Epithelial cell of esophagus (primary cell): ENCODE measurements at regions not wholly inside any gene's neighbourhood (a gene's known extent, or its start where the extent isn't known, plus 50 kb on each side); places are given as distances from the start of the nearest gene placed in this dataset.
A peak's percentile ranks its signal among the peaks of the same experiment; 100 is the strongest.

Experiments used
- DNase-seq: peaks from one replicate; pipeline ENCODE4 v3.0.0; 2010; ENCODE audit warnings: low read depth
- H3K4me3 ChIP-seq: 2 replicates; pipeline ENCODE4 v1.5.1; 2011; ENCODE audit warnings: mild to moderate bottlenecking, low read length, control low read depth
- CTCF ChIP-seq: IDR thresholded peaks from 2 replicates; pipeline ENCODE4 v1.5.1; 2011; ENCODE audit warnings: low read depth, mild to moderate bottlenecking, low read length, control low read depth, inconsistent platforms; ENCODE audit not compliant: insufficient read depth; ENCODE audit errors: missing control alignments

- TF ChIP-seq CTCF: no peak
- no peak overlapping the region for H3K4me3 ChIP-seq
- DNase-seq: peak; percentile 27
Observed at GRCh38 chr1:181263444-181263843, 174.9 kb downstream of the IER5 start.

- H3K4me3 ChIP-seq: no peak overlapping the region
- TF ChIP-seq CTCF: no peak
- no peak for DNase-seq
Observed at GRCh38 chr1:181264821-181265220, 176.3 kb downstream of the IER5 start.

- DNase-seq: no peak
- no peak for TF ChIP-seq CTCF
- no peak overlapping the region for H3K4me3 ChIP-seq
Observed at GRCh38 chr1:181284978-181285377, 196.5 kb downstream of the IER5 start.

- no peak overlapping the region for H3K4me3 ChIP-seq
- TF ChIP-seq CTCF: no peak
Observed at GRCh38 chr1:181295217-181295616, 188.1 kb upstream of the CACNA1E start.

GRCh38 chr1:181296180-181296579, 187.1 kb upstream of the CACNA1E start:
- no peak for TF ChIP-seq CTCF
- no peak for DNase-seq
- H3K4me3 ChIP-seq: no peak overlapping the region

More at GRCh38 chr1:181295217-181295616, 188.1 kb upstream of the CACNA1E start:
- no peak for DNase-seq

GRCh38 chr1:181308098-181308497, 175.2 kb upstream of the CACNA1E start:
- DNase-seq: no peak
- H3K4me3 ChIP-seq: no peak overlapping the region
- TF ChIP-seq CTCF: no peak

GRCh38 chr1:181310560-181310959, 172.8 kb upstream of the CACNA1E start:
- H3K4me3 ChIP-seq: no peak overlapping the region
- DNase-seq: no peak
- TF ChIP-seq CTCF: no peak
